Neural cell (in vitro differentiated cells): ENCODE measurements at regions not wholly inside any gene's neighbourhood (a gene's known extent, or its start where the extent isn't known, plus 50 kb on each side); places are given as distances from the start of the nearest gene placed in this dataset.

Source experiments
- H2AFZ ChIP-seq: fragments of 200-600, 300-800 bp; sonication (generic), shearing (Covaris generic); 2 replicates; pipeline ENCODE4 v1.6.0; 2014; ENCODE audit warnings: low read depth, mild to moderate bottlenecking, antibody characterized with exemption, low read length, moderate library complexity
- H3F3A ChIP-seq: fragments of 200-600 bp; shearing (Covaris generic); 2 replicates; pipeline ENCODE4 v1.6.1; 2016; ENCODE audit warnings: mild to moderate bottlenecking, moderate library complexity, mixed read lengths, antibody characterized with exemption, low read length; ENCODE audit not compliant: insufficient read depth, poor library complexity, severe bottlenecking
- H3K27ac ChIP-seq: fragments of 200-600, 300-800 bp; sonication (generic), shearing (Covaris generic); 2 replicates; pipeline ENCODE4 v1.5.1; 2014; ENCODE audit warnings: mild to moderate bottlenecking, low read length, moderate library complexity
- H3K27me3 ChIP-seq: fragments of 300-800, 200-600 bp; sonication (generic), shearing (Covaris generic); 2 replicates; pipeline ENCODE4 v1.6.0; 2014; ENCODE audit warnings: mild to moderate bottlenecking, low read depth, low read length, moderate library complexity; ENCODE audit not compliant: insufficient read depth
- H3K36me3 ChIP-seq: fragments of 300-800, 200-600 bp; sonication (generic), shearing (Covaris generic); 2 replicates; pipeline ENCODE4 v1.5.1; 2014; ENCODE audit warnings: mild to moderate bottlenecking, antibody characterized with exemption, low read length, moderate library complexity; ENCODE audit not compliant: insufficient read depth
- H3K4me2 ChIP-seq: fragments of 300-800, 200-600 bp; sonication (generic), shearing (Covaris generic); 2 replicates; pipeline ENCODE4 v1.6.0; 2014; ENCODE audit warnings: mild to moderate bottlenecking, low read length
- H3K4me3 ChIP-seq: fragments of 300-800, 200-600 bp; sonication (generic), shearing (Covaris generic); 2 replicates; pipeline ENCODE4 v1.5.1; 2014; ENCODE audit warnings: mild to moderate bottlenecking, low read length, moderate library complexity
- H3K79me2 ChIP-seq: fragments of 200-600 bp; shearing (Covaris generic); replicated peaks from 2 replicates; pipeline ENCODE4 v1.6.0; 2014; ENCODE audit warnings: mild to moderate bottlenecking, low read length, moderate library complexity; ENCODE audit not compliant: insufficient read depth
- H3K9ac ChIP-seq: fragments of 300-800, 200-600 bp; sonication (generic), shearing (Covaris generic); 2 replicates; pipeline ENCODE4 v1.6.1; 2016; ENCODE audit warnings: mild to moderate bottlenecking, low read length, mixed read lengths
- H3K9me2 ChIP-seq: fragments of 200-600 bp; shearing (Covaris generic); 2 replicates; pipeline ENCODE4 v1.6.1; 2016; ENCODE audit warnings: mild to moderate bottlenecking, low read length, mixed read lengths; ENCODE audit not compliant: insufficient read depth
- H3K9me3 ChIP-seq: fragments of 200-600, 300-800 bp; sonication (generic), shearing (Covaris generic); 2 replicates; pipeline ENCODE4 v1.6.1; 2016; ENCODE audit warnings: mild to moderate bottlenecking, mixed run types, low read length, moderate library complexity, mixed read lengths
- H4K20me1 ChIP-seq: fragments of 200-600 bp; shearing (Covaris generic); 2 replicates; pipeline ENCODE4 v1.6.1; 2016; ENCODE audit warnings: mild to moderate bottlenecking, mixed run types; ENCODE audit not compliant: insufficient read depth
- CTCF ChIP-seq: fragments of 450-650 bp; IDR thresholded peaks from 2 replicates; pipeline ENCODE4 v1.5.1; 2014; ENCODE audit warnings: antibody characterized with exemption, mild to moderate bottlenecking, moderate library complexity; ENCODE audit not compliant: poor library complexity, severe bottlenecking
- EP300 ChIP-seq: fragments of 450-650 bp; conservative IDR thresholded peaks from 2 replicates; pipeline ENCODE4 v1.6.1; 2014; ENCODE audit warnings: antibody characterized with exemption, mild to moderate bottlenecking, moderate library complexity; ENCODE audit not compliant: poor library complexity, severe bottlenecking
- EZH2 ChIP-seq: fragments of 200-600, 300-800 bp; shearing (Covaris generic), sonication (generic); IDR thresholded peaks from 2 replicates; pipeline ENCODE4 v1.6.1; 2014; ENCODE audit warnings: antibody characterized with exemption, low read length, borderline replicate concordance, mild to moderate bottlenecking; ENCODE audit not compliant: insufficient read depth, poor library complexity, severe bottlenecking
- MXI1 ChIP-seq: fragments of 450-650 bp; conservative IDR thresholded peaks from 2 replicates; pipeline ENCODE4 v1.6.1; 2014; ENCODE audit warnings: antibody characterized with exemption, mild to moderate bottlenecking; ENCODE audit not compliant: poor library complexity, severe bottlenecking
- REST ChIP-seq: IDR thresholded peaks from 2 replicates; pipeline ENCODE4 v1.6.1; 2012; ENCODE audit warnings: borderline replicate concordance
- SMC3 ChIP-seq: fragments of 450-650 bp; conservative IDR thresholded peaks from 2 replicates; pipeline ENCODE4 v1.6.1; 2014; ENCODE audit warnings: antibody characterized with exemption, mild to moderate bottlenecking, moderate library complexity; ENCODE audit not compliant: poor library complexity

GRCh38 chr2:2809771-2810170 is 478.7 kb upstream of the MYT1L start:
- Histone ChIP-seq H3K9ac (no peak overlapping the region), H3K9me2 (no peaks in the 10 kb centered on the region), H3K4me3 (no peak overlapping the region), H3K27ac (no peak overlapping the region), H4K20me1 (no peaks in the 10 kb centered on the region), H3F3A (no peaks in the 10 kb centered on the region), H3K9me3 (no peaks in the 10 kb centered on the region), H3K36me3 (no peaks in the 10 kb centered on the region), H3K27me3 (no peaks in the 10 kb centered on the region), H3K4me2 (no peak overlapping the region), H3K79me2 (no peaks in the 10 kb centered on the region), H2AFZ (no peak overlapping the region)
- no peak for TF ChIP-seq EZH2
- TF ChIP-seq CTCF, result no peak

GRCh38 chr2:2808551-2809058 is 477.5 kb upstream of the MYT1L start:
- Histone ChIP-seq H3K9me3 (no peaks in the 10 kb centered on the region), H3K27ac (no peak overlapping the region), H3K4me2 (no peak overlapping the region), H4K20me1 (no peaks in the 10 kb centered on the region), H3K36me3 (no peaks in the 10 kb centered on the region), H3K4me3 (no peak overlapping the region), H3K27me3 (no peaks in the 10 kb centered on the region), H3K9ac (no peak overlapping the region), H3K79me2 (no peaks in the 10 kb centered on the region), H3K9me2 (no peaks in the 10 kb centered on the region), H3F3A (no peaks in the 10 kb centered on the region), H2AFZ (no peak overlapping the region)
- TF ChIP-seq MXI1 (no peak), CTCF (no peak), SMC3 (no peak), EP300 (no peak), REST (no peak)
